PC-9 (cell line): ENCODE measurements at regions not wholly inside any gene's neighbourhood (a gene's known extent, or its start where the extent isn't known, plus 50 kb on each side); places are given as distances from the start of the nearest gene placed in this dataset.

Experiments used
- BruUV-seq: library from RNA; stranded (reverse); fragments of 400-500 nt; replicated peaks from 2 replicates; lab custom pipeline; 2021; lab: Mats Ljungman, UMichigan
- CTCF ChIA-PET: fragments of 300-600 bp; sonication (Branson Sonifier 250); formaldehyde crosslinking; loops from one replicate; lab custom pipeline; 2022; ENCODE audit warnings: antibody characterized with exemption; lab: Charles Lee
- POLR2A ChIA-PET: fragments of 300-600 bp; sonication (Branson Sonifier 250); formaldehyde crosslinking; loops from one replicate; lab custom pipeline; 2022; ENCODE audit warnings: antibody characterized with exemption; ENCODE audit not compliant: unreplicated experiment; lab: Charles Lee
- DNase-seq, 2 experiments: peaks; one replicate each; pipeline versions ENCODE4 v3.0.0 to v3.0.0-alpha.2; 2015 to 2022; ENCODE audit warnings: mixed read lengths in 1 of 2
- H2AFZ ChIP-seq: fragments of 200-600 bp; sonication (generic); 2 replicates; pipeline ENCODE4 v1.8.1; 2017; ENCODE audit warnings: antibody characterized with exemption
- H3F3A ChIP-seq: fragments of 200-600 bp; sonication (generic); 2 replicates; pipeline ENCODE4 v1.8.1; 2017; ENCODE audit warnings: antibody characterized with exemption, mild to moderate bottlenecking, low read depth; ENCODE audit not compliant: insufficient read depth
- H3K27ac ChIP-seq: fragments of 200-600 bp; sonication (generic); 2 replicates; pipeline ENCODE4 v1.6.1; 2016; ENCODE audit warnings: mixed run types
- H3K27me3 ChIP-seq: fragments of 200-600 bp; sonication (generic); 2 replicates; pipeline ENCODE4 v1.6.1; 2016; ENCODE audit warnings: low read depth, mixed run types; ENCODE audit not compliant: insufficient read depth
- H3K36me3 ChIP-seq: fragments of 200-600 bp; sonication (generic); 2 replicates; pipeline ENCODE4 v1.6.1; 2016; ENCODE audit warnings: low read depth, mixed run types
- H3K4me1 ChIP-seq: fragments of 200-600 bp; sonication (generic); replicated peaks from 2 replicates; pipeline ENCODE4 v1.6.1; 2016; ENCODE audit warnings: mixed run types; ENCODE audit not compliant: insufficient read depth
- H3K4me2 ChIP-seq: fragments of 200-600 bp; sonication (generic); 2 replicates; pipeline ENCODE4 v1.6.1; 2017; ENCODE audit warnings: mixed run types
- H3K4me3 ChIP-seq: fragments of 200-600 bp; sonication (generic); 2 replicates; pipeline ENCODE4 v1.6.1; 2016; ENCODE audit warnings: mixed run types
- H3K79me2 ChIP-seq: fragments of 200-600 bp; sonication (generic); 2 replicates; pipeline ENCODE4 v1.6.1; 2017; ENCODE audit warnings: low read depth, mixed run types
- H3K9me2 ChIP-seq: fragments of 200-600 bp; sonication (generic); 2 replicates; pipeline ENCODE4 v1.8.1; 2017; ENCODE audit warnings: mild to moderate bottlenecking; ENCODE audit not compliant: insufficient read depth
- H3K9me3 ChIP-seq: fragments of 200-600 bp; sonication (generic); 2 replicates; pipeline ENCODE4 v1.8.1; 2016; ENCODE audit warnings: low read depth; ENCODE audit not compliant: insufficient read depth
- H4K20me1 ChIP-seq: fragments of 200-600 bp; sonication (generic); 2 replicates; pipeline ENCODE4 v1.8.1; 2017; ENCODE audit not compliant: insufficient read depth
- CTCF ChIP-seq: fragments of 200-600 bp; sonication (generic); conservative IDR thresholded peaks from 2 replicates; pipeline ENCODE4 v1.6.1; 2017; ENCODE audit warnings: mixed run types, antibody characterized with exemption, mild to moderate bottlenecking, moderate library complexity
- EZH2 ChIP-seq: fragments of 200-600 bp; sonication (generic); IDR thresholded peaks from 2 replicates; pipeline ENCODE4 v1.8.0; 2017; ENCODE audit warnings: antibody characterized with exemption, low read depth
- intact Hi-C: fragments of 100-400 bp; cut with micrococcal nuclease; formaldehyde crosslinking; loops from one replicate; pipeline ENCODE4 v1.10.0; 2022; ENCODE audit not compliant: unreplicated experiment

DNA sequence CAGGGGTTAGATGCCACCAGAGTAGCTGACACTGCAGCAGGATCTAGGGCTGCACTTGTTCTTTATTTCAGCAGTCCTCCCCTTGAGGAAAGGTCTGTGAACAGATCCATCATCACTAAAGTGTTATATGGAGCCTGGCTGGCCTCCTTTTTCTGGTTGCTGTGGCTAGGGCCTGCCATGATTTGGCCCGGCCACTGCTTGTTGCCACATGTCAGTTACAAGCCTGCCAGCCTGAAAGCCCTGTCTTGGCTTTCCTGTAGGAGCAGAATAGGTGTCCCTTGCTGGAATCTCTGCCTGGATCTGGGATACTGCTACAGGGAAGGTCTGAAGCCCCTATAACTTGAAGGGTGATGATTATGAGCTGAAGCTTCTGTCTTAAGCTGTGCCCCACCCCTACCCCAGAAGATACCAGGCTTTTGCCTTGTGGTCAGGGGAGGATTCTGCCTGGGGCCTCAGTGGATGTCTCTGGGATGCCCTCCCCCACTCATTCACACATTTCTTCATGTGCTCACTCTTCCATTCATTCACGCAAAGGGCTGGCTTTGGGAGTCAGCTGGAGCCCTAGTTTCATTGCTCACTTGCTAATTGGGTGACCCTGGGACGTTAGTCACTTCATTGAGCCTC is 64.7 kb downstream of the NDUFS5 start:
- no peaks in the 10 kb centered on the region for H3K9me3 ChIP-seq
- ChIA-PET CTCF (interaction anchor here (1.9 kb wide), 1 partner anchor 131 kb away, joined by 14 read pairs; no protein-coding TSS in a partner anchor), POLR2A (no interaction called here)
- no peaks in the 10 kb centered on the region for H4K20me1 ChIP-seq
- intact Hi-C loops: loop anchor here (5.0 kb wide), 1 partner anchor 1064 kb away; no protein-coding TSS in a partner anchor
- H3K4me2 ChIP-seq: no peak overlapping the region
- TF ChIP-seq EZH2 (no peak), CTCF (no peak)
- no peaks in the 10 kb centered on the region for H3K36me3 ChIP-seq
- H3K9me2 ChIP-seq: no peaks in the 10 kb centered on the region
- no peaks in the 10 kb centered on the region for H3K27me3 ChIP-seq
- DNase-seq: no peak
- H3K4me1 ChIP-seq: peaks cover 12% of the 10 kb centered on the region
- no peak overlapping the region for H2AFZ ChIP-seq
- BruUV-seq: no TSS peak
- H3F3A ChIP-seq: peaks cover 7% of the 10 kb centered on the region; the same call in 1 of the 2 replicates
- H3K4me3 ChIP-seq: no peak overlapping the region
- no peak overlapping the region for H3K27ac ChIP-seq
- no peaks in the 10 kb centered on the region for H3K79me2 ChIP-seq

DNA sequence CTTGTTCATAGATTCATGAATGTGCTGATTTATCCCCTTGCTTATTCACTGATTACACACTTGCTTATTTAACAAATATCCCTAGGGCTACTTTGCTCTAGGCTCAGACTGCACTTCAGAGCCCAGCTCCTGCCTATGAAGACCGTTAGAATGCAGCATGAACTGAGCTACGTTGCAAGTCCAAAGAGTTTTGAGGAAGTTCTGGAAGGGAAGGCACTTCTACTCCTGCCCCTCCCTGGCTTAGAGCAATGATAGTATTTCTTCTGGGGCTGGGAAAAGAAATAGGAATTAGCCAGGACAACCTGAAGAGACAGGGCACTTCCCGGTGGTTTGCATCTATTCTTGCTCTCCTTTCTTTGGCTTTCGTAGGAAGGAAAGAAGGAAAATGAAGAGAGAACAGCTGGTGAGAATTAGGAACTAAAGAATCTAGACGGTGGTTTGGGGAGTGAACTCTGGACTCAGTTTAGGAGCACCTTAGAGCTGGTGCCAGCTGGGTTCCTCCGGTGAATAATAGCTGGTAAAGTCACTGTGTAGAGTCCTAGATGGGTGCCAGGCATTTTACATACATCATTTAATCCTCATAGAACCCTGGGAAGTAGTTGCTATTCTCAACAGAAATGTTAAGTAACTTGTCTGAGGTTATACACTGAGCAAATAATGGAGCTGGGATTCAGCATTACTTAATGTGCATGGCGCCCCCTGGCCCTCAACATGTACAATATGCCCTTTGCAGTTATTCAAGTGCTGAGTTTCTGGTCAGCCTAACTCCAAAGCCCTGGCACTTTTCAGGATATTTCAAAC is 65.9 kb downstream of the NDUFS5 start:
- Histone ChIP-seq H3F3A (peaks cover 7% of the 10 kb centered on the region; the same call in 1 of the 2 replicates), H3K36me3 (no peaks in the 10 kb centered on the region), H4K20me1 (no peaks in the 10 kb centered on the region), H3K9me2 (no peaks in the 10 kb centered on the region), H3K9me3 (no peaks in the 10 kb centered on the region), H3K27ac (no peak overlapping the region), H2AFZ (no peak overlapping the region), H3K4me3 (no peak overlapping the region), H3K27me3 (no peaks in the 10 kb centered on the region), H3K4me1 (peaks cover 12% of the 10 kb centered on the region), H3K79me2 (no peaks in the 10 kb centered on the region), H3K4me2 (no peak overlapping the region)
- intact Hi-C loops: loop anchor here (1.0 to 5.0 kb wide), 3 partner anchors 133 to 1065 kb away; partner anchors contain the start of gene RRAGC
- peak; percentile 70 to 71 for DNase-seq
- BruUV-seq: no TSS peak
- CTCF ChIA-PET: interaction anchor here (0.8 to 1.9 kb wide), 6 partner anchors 11 to 257 kb away, joined by 3 to 14 read pairs (median 6); no protein-coding TSS in a partner anchor
- POLR2A ChIA-PET: interaction anchor here (0.6 to 1.2 kb wide), 5 partner anchors 66 to 220 kb away, joined by 4 to 9 read pairs (median 6); partner anchors contain the start of gene NDUFS5
- TF ChIP-seq CTCF (peak; percentile 84), EZH2 (no peak)

DNA sequence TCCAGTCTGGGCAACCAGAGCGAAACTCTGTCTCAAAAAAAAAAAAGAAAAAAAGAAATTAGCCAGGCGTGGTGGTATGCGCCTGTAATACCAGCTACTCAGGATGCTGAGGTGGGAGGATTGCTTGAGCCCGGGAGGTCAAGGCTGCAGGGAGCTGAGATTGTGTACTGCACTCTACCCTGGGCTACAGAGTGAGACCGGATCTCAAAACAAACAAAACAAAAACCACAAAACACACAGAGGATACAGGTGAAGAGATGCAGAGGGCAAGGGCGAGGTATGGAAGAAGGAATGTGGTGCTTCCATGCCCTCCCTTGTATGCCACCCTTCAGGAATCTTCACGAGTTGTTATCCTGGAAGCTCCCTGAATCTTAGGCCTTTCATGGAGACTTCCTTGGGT is 68.5 kb downstream of the NDUFS5 start:
- Histone ChIP-seq H3K79me2 (no peaks in the 10 kb centered on the region), H3K9me2 (no peaks in the 10 kb centered on the region), H2AFZ (no peak overlapping the region), H3K9me3 (no peaks in the 10 kb centered on the region), H3K36me3 (no peaks in the 10 kb centered on the region), H3K4me3 (no peak overlapping the region), H3F3A (peaks cover 11% of the 10 kb centered on the region), H4K20me1 (no peaks in the 10 kb centered on the region), H3K4me1 (peaks cover 16% of the 10 kb centered on the region), H3K4me2 (peak overlapping the region; percentile 41), H3K27me3 (no peaks in the 10 kb centered on the region), H3K27ac (no peak overlapping the region)
- intact Hi-C loops: loop anchor here (5.0 kb wide), 1 partner anchor 1067 kb away; no protein-coding TSS in a partner anchor
- TF ChIP-seq CTCF (no peak), EZH2 (no peak)
- BruUV-seq: no TSS peak
- POLR2A ChIA-PET: no interaction called here
- peak in 1 of 2 experiments; percentile 85 for DNase-seq
- CTCF ChIA-PET: interaction anchor here (0.6 to 0.8 kb wide), 4 partner anchors 32 to 316 kb away, joined by 3 to 13 read pairs (median 6); no protein-coding TSS in a partner anchor
